Endothelial cell (in vitro differentiated cells): ENCODE measurements at regions not wholly inside any gene's neighbourhood (a gene's known extent, or its start where the extent isn't known, plus 50 kb on each side); places are given as distances from the start of the nearest gene placed in this dataset.
"Not testable (repeated sequence)": the region's sequence is repeated elsewhere in the genome, so short reads cannot be mapped to it uniquely, and the experiment has no call there.

Experiments used
- DNase-seq: peaks from one replicate; pipeline ENCODE4 v3.0.0; 2021; ENCODE audit warnings: low spot score
- H3K27ac Mint-ChIP-seq: one replicate; pipeline ENCODE4 v1.8.0; 2021; ENCODE audit warnings: mixed read lengths, inconsistent platforms; ENCODE audit not compliant: unreplicated experiment
- H3K27me3 Mint-ChIP-seq: one replicate; pipeline ENCODE4 v1.8.0; 2021; ENCODE audit warnings: mild to moderate bottlenecking, moderate library complexity, mixed read lengths, inconsistent platforms; ENCODE audit not compliant: unreplicated experiment
- H3K36me3 Mint-ChIP-seq: one replicate; pipeline ENCODE4 v1.8.0; 2021; ENCODE audit warnings: mild to moderate bottlenecking, low read depth, mixed read lengths, inconsistent platforms; ENCODE audit not compliant: unreplicated experiment
- H3K4me1 Mint-ChIP-seq: one replicate; pipeline ENCODE4 v1.8.0; 2021; ENCODE audit warnings: mild to moderate bottlenecking, mixed read lengths, inconsistent platforms; ENCODE audit not compliant: unreplicated experiment
- H3K4me3 Mint-ChIP-seq: one replicate; pipeline ENCODE4 v1.8.0; 2021; ENCODE audit warnings: mild to moderate bottlenecking, mixed read lengths, inconsistent platforms; ENCODE audit not compliant: unreplicated experiment
- H3K9me3 Mint-ChIP-seq: one replicate; pipeline ENCODE4 v1.8.0; 2021; ENCODE audit warnings: mixed read lengths, inconsistent platforms; ENCODE audit not compliant: unreplicated experiment
- TF ChIP-seq, protein P1 (sequence below): fragments of 200-600 bp; sonication (generic); IDR thresholded peaks from one replicate; pipeline ENCODE4 v1.5.0; 2021; ENCODE audit warnings: antibody characterized with exemption; ENCODE audit not compliant: unreplicated experiment

DNA sequence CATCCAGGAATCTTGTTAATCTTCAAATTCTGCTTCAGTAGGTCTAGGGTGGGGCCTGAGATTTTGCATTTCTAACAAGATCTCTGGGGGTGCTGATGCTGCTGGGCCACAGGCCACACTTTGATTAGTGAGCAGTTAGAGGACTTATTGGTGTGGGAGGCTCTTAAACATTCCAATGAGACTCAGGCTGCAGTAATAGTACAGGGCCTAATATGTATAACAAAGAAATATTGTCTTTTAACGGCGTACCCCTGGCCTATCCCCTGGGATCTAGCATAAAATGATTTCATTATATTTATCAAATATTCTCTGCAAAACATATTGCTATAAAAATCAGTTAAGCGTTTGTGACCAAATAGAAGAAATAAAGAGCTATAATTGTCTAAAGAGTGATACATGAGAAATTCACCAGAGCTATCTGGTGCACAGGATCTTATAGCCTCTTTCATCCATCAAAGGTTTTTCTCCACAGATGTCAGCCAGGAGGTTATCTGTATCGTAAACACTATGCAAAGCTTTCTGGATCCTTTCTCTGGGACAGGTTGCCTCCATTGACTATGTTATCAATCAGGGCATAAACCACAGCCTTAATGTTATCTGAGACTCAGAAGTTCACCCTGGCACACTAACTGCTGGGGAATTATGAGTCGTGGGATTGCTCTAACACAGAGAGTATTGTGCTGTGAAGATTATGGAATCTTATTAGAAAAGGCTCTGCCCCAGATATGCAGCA is 488.5 kb upstream of the MAP3K7 start:
- H3K27me3 Mint-ChIP-seq: no peaks in the 10 kb centered on the region
- TF ChIP-seq, protein P1, sequence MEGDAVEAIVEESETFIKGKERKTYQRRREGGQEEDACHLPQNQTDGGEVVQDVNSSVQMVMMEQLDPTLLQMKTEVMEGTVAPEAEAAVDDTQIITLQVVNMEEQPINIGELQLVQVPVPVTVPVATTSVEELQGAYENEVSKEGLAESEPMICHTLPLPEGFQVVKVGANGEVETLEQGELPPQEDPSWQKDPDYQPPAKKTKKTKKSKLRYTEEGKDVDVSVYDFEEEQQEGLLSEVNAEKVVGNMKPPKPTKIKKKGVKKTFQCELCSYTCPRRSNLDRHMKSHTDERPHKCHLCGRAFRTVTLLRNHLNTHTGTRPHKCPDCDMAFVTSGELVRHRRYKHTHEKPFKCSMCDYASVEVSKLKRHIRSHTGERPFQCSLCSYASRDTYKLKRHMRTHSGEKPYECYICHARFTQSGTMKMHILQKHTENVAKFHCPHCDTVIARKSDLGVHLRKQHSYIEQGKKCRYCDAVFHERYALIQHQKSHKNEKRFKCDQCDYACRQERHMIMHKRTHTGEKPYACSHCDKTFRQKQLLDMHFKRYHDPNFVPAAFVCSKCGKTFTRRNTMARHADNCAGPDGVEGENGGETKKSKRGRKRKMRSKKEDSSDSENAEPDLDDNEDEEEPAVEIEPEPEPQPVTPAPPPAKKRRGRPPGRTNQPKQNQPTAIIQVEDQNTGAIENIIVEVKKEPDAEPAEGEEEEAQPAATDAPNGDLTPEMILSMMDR: no peak
- no peak overlapping the region for H3K4me3 Mint-ChIP-seq
- no peak for DNase-seq
- no peak overlapping the region for H3K27ac Mint-ChIP-seq
- H3K36me3 Mint-ChIP-seq: no peaks in the 10 kb centered on the region
- H3K9me3 Mint-ChIP-seq: no peaks in the 10 kb centered on the region
- H3K4me1 Mint-ChIP-seq: no peaks in the 10 kb centered on the region

DNA sequence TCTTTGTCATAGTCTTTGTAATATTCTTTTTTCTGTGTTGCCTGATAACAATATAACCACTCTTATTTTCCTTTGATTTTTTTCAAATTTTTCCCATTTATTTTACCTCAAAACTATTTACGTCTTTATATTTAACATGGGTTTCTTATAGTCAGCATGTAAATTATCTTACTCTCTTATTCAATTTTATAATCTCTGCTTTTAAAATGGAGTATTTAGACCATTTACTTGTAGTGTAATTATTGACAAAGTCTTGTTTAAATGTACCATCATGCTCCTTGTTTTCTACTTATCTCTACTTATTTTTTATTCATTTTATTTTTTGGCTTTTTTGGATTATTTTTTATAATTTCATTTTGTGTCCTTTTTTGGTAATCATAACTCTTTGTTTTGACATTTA is 476.5 kb upstream of the MAP3K7 start:
- no peaks in the 10 kb centered on the region for H3K9me3 Mint-ChIP-seq
- no peak overlapping the region for H3K27ac Mint-ChIP-seq
- H3K36me3 Mint-ChIP-seq: no peaks in the 10 kb centered on the region
- TF ChIP-seq, protein P1: no peak
- no peak for DNase-seq
- H3K4me1 Mint-ChIP-seq: no peaks in the 10 kb centered on the region
- peaks cover 2% of the 10 kb centered on the region for H3K27me3 Mint-ChIP-seq
- H3K4me3 Mint-ChIP-seq: no peak overlapping the region

DNA sequence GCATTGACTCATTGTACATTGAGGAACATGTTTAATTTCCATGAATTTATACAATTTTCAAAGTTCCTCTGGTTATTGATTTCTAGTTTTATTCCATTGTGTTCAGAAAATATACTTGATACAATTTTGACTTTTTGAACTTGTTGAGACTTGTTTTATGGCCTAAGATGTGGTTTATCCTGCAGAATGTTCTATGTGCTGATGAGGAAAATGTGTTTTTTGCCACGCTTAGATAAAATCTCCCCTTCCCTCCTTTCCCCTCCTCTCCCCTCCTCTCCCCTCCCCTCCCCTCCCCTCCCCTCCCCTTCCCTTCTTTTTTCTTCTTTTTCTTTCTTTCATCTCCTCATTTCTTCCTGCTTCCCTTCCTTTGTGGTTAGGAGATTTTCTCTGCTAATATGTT is 470.8 kb upstream of the MAP3K7 start:
- H3K9me3 Mint-ChIP-seq: no peaks in the 10 kb centered on the region
- no peaks in the 10 kb centered on the region for H3K4me1 Mint-ChIP-seq
- H3K27me3 Mint-ChIP-seq: peaks cover 2% of the 10 kb centered on the region
- H3K27ac Mint-ChIP-seq: no peak overlapping the region
- TF ChIP-seq, protein P1: no peak
- no peak for DNase-seq
- no peak overlapping the region for H3K4me3 Mint-ChIP-seq
- H3K36me3 Mint-ChIP-seq: no peaks in the 10 kb centered on the region

DNA sequence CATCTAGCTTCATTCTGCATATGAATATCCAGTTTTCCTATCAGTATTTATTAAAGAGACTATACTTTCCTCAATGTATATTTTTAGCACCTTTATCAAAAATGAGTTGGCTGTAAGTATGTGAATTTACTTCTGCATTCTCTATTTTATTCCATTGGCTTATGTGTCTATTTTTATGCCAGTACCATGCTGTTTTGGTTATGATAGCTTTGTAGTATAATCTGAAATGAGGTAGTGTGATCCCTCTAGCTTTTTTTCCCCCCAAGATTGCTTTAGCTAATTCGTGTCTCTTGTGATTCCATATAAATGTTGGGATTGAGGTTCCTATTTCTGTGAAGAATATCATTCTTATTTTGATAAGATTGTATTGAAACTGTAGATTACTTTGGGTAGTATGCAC is 469.1 kb upstream of the MAP3K7 start:
- no peaks in the 10 kb centered on the region for H3K9me3 Mint-ChIP-seq
- H3K4me3 Mint-ChIP-seq: no peak overlapping the region
- no peaks in the 10 kb centered on the region for H3K27me3 Mint-ChIP-seq
- no peaks in the 10 kb centered on the region for H3K36me3 Mint-ChIP-seq
- TF ChIP-seq, protein P1: no peak
- no peak for DNase-seq
- no peak overlapping the region for H3K27ac Mint-ChIP-seq
- no peaks in the 10 kb centered on the region for H3K4me1 Mint-ChIP-seq

DNA sequence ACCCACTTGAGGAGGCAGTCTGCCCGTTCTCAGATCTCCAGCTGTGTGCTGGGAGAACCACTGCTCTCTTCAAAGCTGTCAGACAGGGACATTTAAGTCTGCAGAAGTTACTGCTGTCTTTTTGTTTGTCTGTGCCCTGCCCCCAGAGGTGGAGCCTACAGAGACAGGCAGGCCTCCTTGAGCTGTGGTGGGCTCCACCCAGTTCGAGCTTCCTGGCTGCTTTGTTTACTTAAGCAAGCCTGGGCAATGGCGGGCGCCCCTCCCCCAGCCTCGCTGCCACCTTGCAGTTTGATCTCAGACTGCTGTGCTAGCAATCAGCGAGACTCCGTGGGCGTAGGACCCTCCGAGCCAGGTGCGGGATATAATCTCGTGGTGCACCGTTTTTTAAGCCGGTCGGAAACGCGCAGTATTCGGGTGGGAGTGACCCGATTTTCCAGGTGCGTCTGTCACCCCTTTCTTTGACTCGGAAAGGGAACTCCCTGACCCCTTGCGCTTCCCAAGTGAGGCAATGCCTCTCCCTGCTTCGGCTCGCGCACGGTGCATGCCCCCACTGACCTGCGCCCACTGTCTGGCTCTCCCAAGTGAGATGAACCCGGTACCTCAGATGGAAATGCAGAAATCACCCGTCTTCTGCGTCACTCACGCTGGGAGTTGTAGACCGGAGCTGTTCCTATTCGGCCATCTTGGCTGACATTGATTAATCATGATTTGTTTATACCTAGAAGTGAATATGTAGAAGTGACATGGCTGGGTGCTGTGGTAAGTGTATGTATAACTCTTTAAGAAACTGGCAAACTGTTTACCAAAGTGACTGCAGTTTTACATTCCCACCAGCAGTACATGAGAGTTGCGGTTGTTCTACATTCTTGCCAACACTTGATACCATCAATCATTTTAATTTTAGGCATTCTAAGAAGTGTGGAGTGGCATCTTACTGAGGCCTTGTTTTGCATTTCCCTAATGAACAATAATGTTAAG is 465.9 kb upstream of the MAP3K7 start:
- not testable (repeated sequence) for H3K27me3 Mint-ChIP-seq, H3K27ac Mint-ChIP-seq, H3K9me3 Mint-ChIP-seq, H3K4me3 Mint-ChIP-seq, H3K4me1 Mint-ChIP-seq, DNase-seq, H3K36me3 Mint-ChIP-seq
